Ishikawa (cell line): ENCODE measurements at regions not wholly inside any gene's neighbourhood (a gene's known extent, or its start where the extent isn't known, plus 50 kb on each side); places are given as distances from the start of the nearest gene placed in this dataset.

ENCODE experiments used
- CEBPB ChIP-seq: IDR thresholded peaks from 2 replicates; pipeline ENCODE4 v1.6.1; 2012
- CREB1 ChIP-seq: IDR thresholded peaks from 2 replicates; pipeline ENCODE4 v1.6.1; 2012; ENCODE audit warnings: low read depth
- EGR1 ChIP-seq: IDR thresholded peaks from 2 replicates; pipeline ENCODE4 v1.6.1; 2012
- EP300 ChIP-seq: IDR thresholded peaks from 2 replicates; pipeline ENCODE4 v1.6.1; 2012; ENCODE audit warnings: borderline replicate concordance
- FOXM1 ChIP-seq: IDR thresholded peaks from 2 replicates; pipeline ENCODE4 v1.6.1; 2012; ENCODE audit warnings: low read depth, borderline replicate concordance
- MAX ChIP-seq: IDR thresholded peaks from 2 replicates; pipeline ENCODE4 v1.6.1; 2012
- NFIC ChIP-seq: IDR thresholded peaks from 2 replicates; pipeline ENCODE4 v1.6.1; 2012
- RAD21 ChIP-seq: IDR thresholded peaks from 2 replicates; pipeline ENCODE4 v1.6.1; 2012; ENCODE audit warnings: low read depth
- REST ChIP-seq: IDR thresholded peaks from 2 replicates; pipeline ENCODE4 v1.6.1; 2012; ENCODE audit warnings: low read depth, mild to moderate bottlenecking
- TAF1 ChIP-seq: IDR thresholded peaks from 2 replicates; pipeline ENCODE4 v1.6.1; 2012; ENCODE audit warnings: low read depth, mild to moderate bottlenecking
- TCF12 ChIP-seq: IDR thresholded peaks from 2 replicates; pipeline ENCODE4 v1.6.1; 2012; ENCODE audit warnings: low read depth
- TEAD4 ChIP-seq: IDR thresholded peaks from 2 replicates; pipeline ENCODE4 v1.6.1; 2012
- USF1 ChIP-seq: IDR thresholded peaks from 2 replicates; pipeline ENCODE4 v1.6.1; 2012
- YY1 ChIP-seq: IDR thresholded peaks from 2 replicates; pipeline ENCODE4 v1.6.1; 2012; ENCODE audit warnings: low read depth
- ZBTB7A ChIP-seq: IDR thresholded peaks from 2 replicates; pipeline ENCODE4 v1.6.1; 2012; ENCODE audit warnings: low read depth

- TF ChIP-seq RAD21 = peak; percentile 66
- no peak for TF ChIP-seq USF1
Measured at GRCh38 chr7:142438235-142438922, 180.5 kb upstream of the PRSS58 start.

- TF ChIP-seq TEAD4 (no peak), FOXM1 (no peak), NFIC (no peak), REST (no peak), CREB1 (no peak), TCF12 (no peak), CEBPB (no peak), ZBTB7A (no peak), YY1 (no peak), TAF1 (no peak), USF1 (no peak), RAD21 (no peak), EGR1 (no peak), EP300 (no peak), MAX (no peak)
Measured at GRCh38 chr7:142437741-142438140, 179.9 kb upstream of the PRSS58 start.

- TF ChIP-seq REST (no peak), ZBTB7A (no peak), YY1 (no peak), MAX (no peak), TAF1 (no peak), TEAD4 (no peak), TCF12 (no peak), CREB1 (no peak), EP300 (no peak), FOXM1 (no peak), NFIC (no peak), CEBPB (no peak), EGR1 (no peak), USF1 (no peak), RAD21 (no peak)
Measured at GRCh38 chr7:142436601-142437000, 178.7 kb upstream of the PRSS58 start.

- TF ChIP-seq ZBTB7A = no peak
Measured at GRCh38 chr7:142434666-142435167, 176.9 kb upstream of the PRSS58 start.

GRCh38 chr7:142432377-142432776 is 174.5 kb upstream of the PRSS58 start:
- TF ChIP-seq TEAD4 = no peak
- TF ChIP-seq CEBPB = no peak
- TF ChIP-seq USF1 = no peak
- TF ChIP-seq TCF12 = no peak
- no peak for TF ChIP-seq ZBTB7A

- TF ChIP-seq REST (no peak), TCF12 (no peak), NFIC (no peak), RAD21 (no peak), TAF1 (no peak), ZBTB7A (no peak), YY1 (no peak), USF1 (no peak), FOXM1 (no peak), CEBPB (no peak), CREB1 (no peak), EGR1 (no peak), EP300 (no peak), TEAD4 (no peak), MAX (no peak)
Measured at GRCh38 chr7:142431491-142431890, 173.6 kb upstream of the PRSS58 start.
